H1 (cell line): ENCODE measurements at regions not wholly inside any gene's neighbourhood (a gene's known extent, or its start where the extent isn't known, plus 50 kb on each side); places are given as distances from the start of the nearest gene placed in this dataset.

Experiments used
- CREB1 ChIP-seq: IDR thresholded peaks from 2 replicates; pipeline ENCODE4 v1.6.1; 2012; ENCODE audit warnings: inconsistent platforms
- CTCF ChIP-seq, 3 experiments: IDR thresholded peaks; 1 replicate in 2 of 3; 2 replicates in 1 of 3; pipeline versions ENCODE4 v1.5.1 to v1.6.1; 2011; ENCODE audit warnings: low read length in 3 of 3, mild to moderate bottlenecking in 3 of 3, inconsistent platforms in 2 of 3, low read depth in 1 of 3, moderate library complexity in 1 of 3; ENCODE audit not compliant: insufficient read depth in 1 of 3; ENCODE audit errors: control extremely low read depth in 1 of 3
- EZH2 ChIP-seq: fragments of 200-600 bp; sonication (generic); IDR thresholded peaks from 2 replicates; pipeline ENCODE4 v1.7.1; 2012; ENCODE audit warnings: low read depth, mild to moderate bottlenecking, moderate library complexity, low read length, inconsistent platforms; ENCODE audit not compliant: severe bottlenecking
- FOSL1 ChIP-seq: IDR thresholded peaks from 2 replicates; pipeline ENCODE4 v1.6.1; 2011; ENCODE audit warnings: mild to moderate bottlenecking, low read depth, low read length, moderate library complexity; ENCODE audit not compliant: insufficient read depth
- HDAC6 ChIP-seq: IDR thresholded peaks from one replicate; pipeline ENCODE4 v1.7.1; 2012; ENCODE audit warnings: low read depth, mild to moderate bottlenecking, inconsistent platforms, low read length, moderate library complexity
- NRF1 ChIP-seq: IDR thresholded peaks from 2 replicates; pipeline ENCODE4 v1.6.1; 2011; ENCODE audit warnings: mild to moderate bottlenecking, low read depth, low read length, improper control_type of control experiment
- PHF8 ChIP-seq: fragments of 200-600 bp; sonication (generic); conservative IDR thresholded peaks from 2 replicates; pipeline ENCODE4 v1.7.1; 2012; ENCODE audit warnings: low read depth, mild to moderate bottlenecking, inconsistent platforms, low read length, moderate library complexity
- POLR2A ChIP-seq, 2 experiments: IDR thresholded peaks; 1 replicate in 1 of 2; 2 replicates in 1 of 2; pipeline ENCODE4 v1.6.1; 2011; ENCODE audit warnings: low read depth in 2 of 2, low read length in 2 of 2, mild to moderate bottlenecking in 2 of 2; ENCODE audit errors: control extremely low read depth in 1 of 2
- POLR2AphosphoS5 ChIP-seq: IDR thresholded peaks from 2 replicates; pipeline ENCODE4 v1.6.1; 2011; ENCODE audit warnings: low read depth, low read length
- RFX5 ChIP-seq: IDR thresholded peaks from 2 replicates; pipeline ENCODE4 v1.6.1; 2011; ENCODE audit warnings: low read depth, low read length, improper control_type of control experiment, borderline replicate concordance
- RXRA ChIP-seq: IDR thresholded peaks from 2 replicates; pipeline ENCODE4 v1.6.1; 2011; ENCODE audit warnings: low read depth, mild to moderate bottlenecking, low read length, moderate library complexity; ENCODE audit not compliant: insufficient read depth
- TBP ChIP-seq: IDR thresholded peaks from 2 replicates; pipeline ENCODE4 v1.6.1; 2011; ENCODE audit warnings: low read depth, low read length, improper control_type of control experiment
- TEAD4 ChIP-seq: IDR thresholded peaks from 2 replicates; pipeline ENCODE4 v1.6.1; 2012; ENCODE audit warnings: low read depth, low read length, inconsistent platforms, mixed read lengths
- ZNF274 ChIP-seq: IDR thresholded peaks from 2 replicates; pipeline ENCODE4 v1.7.0; 2012; ENCODE audit warnings: low read length, borderline replicate concordance; ENCODE audit errors: extremely low read depth

- TF ChIP-seq CTCF (IDR thresholded peaks at IDR 0.05; ENCODE audit: control extremely low read depth in 1 of 3, insufficient read depth in 1 of 3, low read depth in 1 of 3, low read length in 3 of 3) (no peak), POLR2A (IDR thresholded peaks at IDR 0.05; ENCODE audit: control extremely low read depth in 1 of 2, low read depth in 2 of 2, low read length in 2 of 2) (no peak), TEAD4 (no peak), TBP (no peak), RXRA (no peak), NRF1 (no peak), EZH2 (no peak), POLR2AphosphoS5 (no peak), HDAC6 (no peak), RFX5 (no peak), ZNF274 (no peak), CREB1 (no peak), FOSL1 (no peak), PHF8 (no peak)
Observed at GRCh38 chr7:28878481-28878880, 79.6 kb downstream of the TRIL start.
